IPS-NIHi7 (cell line): ENCODE measurements at regions not wholly inside any gene's neighbourhood (a gene's known extent, or its start where the extent isn't known, plus 50 kb on each side); places are given as distances from the start of the nearest gene placed in this dataset.
"Not testable (repeated sequence)": the region's sequence is repeated elsewhere in the genome, so short reads cannot be mapped to it uniquely, and the experiment has no call there.

ENCODE experiments used
- DNase-seq: peaks from one replicate; pipeline ENCODE4 v3.0.0; 2012; ENCODE audit warnings: mixed read lengths; ENCODE audit errors: extremely low spot score

- no peak for DNase-seq
These were observed 55.0 kb downstream of the OXSM start for GRCh38 chr3:25844891-25845290.

- no peak for DNase-seq
These were observed 56.4 kb downstream of the OXSM start for GRCh38 chr3:25846282-25846681.

GRCh38 chr3:25849091-25849490 lies 59.2 kb downstream of the OXSM start:
- DNase-seq, result no peak

GRCh38 chr3:25849641-25850385 lies 59.9 kb downstream of the OXSM start:
- peak; percentile 18 for DNase-seq

DNA sequence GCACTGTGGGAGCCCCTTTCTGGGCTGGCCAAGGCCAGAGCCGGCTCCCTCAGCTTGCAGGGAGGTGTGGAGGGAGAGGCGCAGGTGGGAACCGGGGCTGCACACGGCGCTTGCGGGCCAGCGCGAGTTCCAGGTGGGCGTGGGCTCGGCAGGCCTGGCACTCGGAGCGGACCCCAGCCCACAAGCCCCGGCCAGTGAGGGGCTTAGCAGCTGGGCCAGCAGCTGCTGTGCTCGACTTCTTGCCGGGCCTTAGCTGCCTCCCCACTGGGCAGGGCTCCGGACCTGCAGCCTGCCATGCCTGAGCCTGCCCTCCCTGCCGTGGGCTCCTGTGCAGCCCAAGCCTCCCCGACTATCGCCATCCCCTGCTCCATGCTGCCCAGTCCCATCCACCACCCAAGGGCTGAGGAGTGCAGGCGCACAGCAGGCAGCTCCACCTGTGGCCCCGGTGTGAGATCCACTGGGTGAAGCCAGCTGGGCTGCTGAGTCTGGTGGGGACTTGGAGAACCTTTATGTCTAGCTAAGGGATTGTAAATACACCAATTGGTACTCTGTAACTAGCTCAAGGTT lies 61.9 kb downstream of the OXSM start:
- DNase-seq, result not testable (repeated sequence)

- no peak for DNase-seq
These were observed 64.3 kb downstream of the OXSM start for GRCh38 chr3:25854214-25854613.

DNA sequence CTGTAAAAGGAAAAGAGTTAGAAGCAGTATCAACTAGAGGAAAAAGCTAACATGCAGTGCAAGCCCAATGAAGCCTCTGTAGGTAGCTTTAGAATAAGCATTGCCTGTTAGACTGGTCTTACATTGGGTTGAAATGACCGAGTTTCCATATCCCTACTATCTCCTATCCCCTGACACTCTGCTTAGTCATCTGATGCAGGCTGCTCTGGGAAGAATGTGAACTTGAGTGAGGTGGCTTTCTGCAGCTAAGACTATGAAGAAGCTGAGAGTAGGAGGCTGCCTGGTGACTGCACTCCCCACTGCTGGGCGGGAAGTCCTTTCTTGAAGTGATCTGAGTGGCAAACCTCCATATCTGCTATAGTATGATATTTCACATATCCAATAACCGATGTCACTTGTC lies 64.7 kb downstream of the OXSM start:
- DNase-seq, result peak; percentile 16

DNA sequence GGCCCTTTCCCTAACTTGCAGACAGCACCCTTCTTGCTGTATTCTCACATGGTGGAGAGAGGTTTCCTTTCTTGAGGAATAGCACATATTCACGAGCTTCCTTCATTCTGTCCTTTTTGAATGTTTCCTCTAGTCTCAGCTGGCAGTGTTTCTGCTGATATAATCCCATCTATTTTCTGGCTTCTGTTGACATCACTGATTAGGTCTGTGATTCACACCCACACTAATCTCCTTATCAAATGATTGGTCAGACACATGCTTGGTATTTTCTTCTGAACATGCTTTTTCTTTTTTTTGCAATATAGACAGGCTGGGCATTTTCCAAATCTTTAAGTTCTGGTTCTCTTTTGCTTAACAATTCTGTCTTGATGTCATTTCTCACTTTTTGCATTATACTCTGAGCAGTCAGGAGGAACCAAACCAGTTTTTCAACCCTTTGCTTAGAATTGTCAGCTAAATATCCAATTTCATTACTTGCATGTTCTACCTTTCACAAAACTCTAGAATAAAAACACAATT lies 65.4 kb downstream of the OXSM start:
- no peak for DNase-seq

GRCh38 chr3:25856902-25857518 lies 67.1 kb downstream of the OXSM start:
- DNase-seq, result peak; percentile 51

DNA sequence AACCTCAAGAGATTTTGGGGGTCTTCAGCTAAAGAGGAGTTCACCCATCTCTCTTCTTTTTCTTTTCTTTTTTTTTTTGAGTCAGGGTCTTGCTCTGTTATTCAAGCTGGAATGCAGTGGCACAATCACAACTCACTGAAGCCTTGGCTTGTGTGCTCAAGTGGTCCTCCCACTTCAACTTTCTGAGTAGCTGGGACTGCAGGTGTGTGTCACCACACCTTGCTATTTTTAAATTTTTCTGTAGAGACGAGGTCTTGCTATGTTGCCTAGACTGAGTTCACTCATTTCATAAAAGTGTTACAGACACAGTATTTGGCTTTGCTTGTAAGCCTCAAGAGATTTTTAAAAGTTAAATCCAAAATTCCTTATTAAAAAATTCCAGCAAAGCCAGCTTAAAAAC lies 71.7 kb downstream of the OXSM start:
- no peak for DNase-seq

DNA sequence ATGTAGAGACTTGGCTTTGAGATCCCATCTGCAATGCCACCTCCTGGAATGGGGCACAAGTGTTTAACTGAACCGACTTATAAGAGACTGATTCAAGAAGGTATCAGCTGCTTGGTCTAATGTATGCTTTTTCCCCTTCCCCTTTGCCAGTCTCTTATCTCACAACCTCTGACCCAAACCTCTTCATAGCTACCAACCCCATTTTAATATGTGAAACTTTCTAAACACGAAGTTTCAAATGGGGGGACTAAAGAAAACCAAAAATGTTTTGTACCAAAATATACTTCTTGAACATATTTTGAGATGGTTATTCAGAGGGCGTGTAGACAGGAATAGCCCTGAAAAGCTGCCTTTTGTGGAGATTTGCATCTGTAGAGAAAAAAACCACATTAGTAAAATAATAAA lies 73.1 kb downstream of the OXSM start:
- no peak for DNase-seq

GRCh38 chr3:25863416-25863959 lies 73.6 kb downstream of the OXSM start:
- DNase-seq, result no peak

- no peak for DNase-seq
These were observed 80.6 kb downstream of the OXSM start for GRCh38 chr3:25870452-25870851.

DNA sequence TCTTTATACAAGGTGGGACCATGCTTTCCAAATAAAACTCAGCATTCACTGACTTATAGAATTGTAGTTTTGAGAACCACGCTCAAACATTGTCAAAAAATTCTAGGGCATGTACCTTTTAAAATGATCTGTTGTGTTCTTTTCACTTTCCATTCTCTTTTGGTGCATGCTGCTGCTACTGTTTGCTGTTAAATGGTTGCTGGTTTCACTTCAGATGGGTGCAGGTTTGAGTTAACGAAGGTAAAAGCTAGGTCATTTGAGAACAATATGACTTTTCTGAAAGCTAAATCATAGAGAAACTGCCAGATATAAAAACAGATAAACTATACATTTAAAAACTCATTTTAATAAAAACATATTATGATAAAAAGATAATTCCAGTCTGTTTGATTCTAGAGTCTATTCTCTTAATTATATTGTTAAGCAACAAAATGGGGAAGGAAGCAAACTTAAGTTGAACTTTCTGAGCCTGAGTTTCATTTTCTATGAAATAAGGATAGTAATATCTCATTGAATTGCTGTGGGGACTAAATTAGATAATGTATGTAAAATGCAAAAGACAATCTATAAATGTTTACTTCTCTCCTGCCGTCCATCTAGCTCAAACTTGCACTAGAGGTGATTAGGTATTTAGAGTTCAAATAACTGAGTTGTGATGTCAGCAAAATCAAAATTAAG lies 82.4 kb downstream of the OXSM start:
- no peak for DNase-seq

DNA sequence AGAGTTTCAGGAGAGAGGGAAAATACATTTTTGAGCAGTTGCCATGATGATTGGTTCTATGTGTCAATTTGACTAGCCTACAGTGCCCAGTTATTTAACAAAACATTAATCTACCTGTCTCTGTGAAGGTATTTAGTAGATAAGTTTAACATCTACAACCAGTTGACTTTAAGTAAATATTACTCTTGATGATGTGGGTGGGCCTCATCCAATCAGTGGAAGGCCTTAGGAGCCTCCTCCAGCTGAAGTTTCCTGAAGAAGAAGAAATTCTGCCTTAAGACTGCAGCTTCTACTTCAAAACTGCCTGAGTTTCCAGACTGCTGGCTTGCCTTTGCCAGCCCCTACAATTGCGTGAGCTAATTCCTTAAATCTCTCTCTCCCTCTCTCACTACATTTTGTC lies 93.6 kb downstream of the OXSM start:
- DNase-seq, result no peak

DNA sequence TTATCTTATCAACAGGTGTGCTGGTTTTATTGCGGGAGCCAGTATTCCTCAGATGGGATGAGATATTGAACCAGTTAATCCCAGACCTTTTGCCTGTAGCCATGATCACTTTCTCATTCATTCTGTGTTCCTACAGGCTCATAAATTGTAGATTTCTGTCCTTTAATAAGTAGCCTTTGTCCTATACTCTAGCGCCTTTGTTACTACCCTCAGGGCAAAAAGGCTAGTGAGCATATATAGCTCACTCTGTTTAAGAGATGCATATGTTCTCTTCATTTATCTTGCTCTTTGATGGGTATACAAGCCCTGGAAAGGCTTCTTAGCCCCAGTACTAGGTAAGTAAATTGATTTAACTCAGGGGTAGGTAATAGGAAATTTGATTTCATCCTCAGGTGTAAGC lies 95.1 kb downstream of the OXSM start:
- DNase-seq, result no peak

DNA sequence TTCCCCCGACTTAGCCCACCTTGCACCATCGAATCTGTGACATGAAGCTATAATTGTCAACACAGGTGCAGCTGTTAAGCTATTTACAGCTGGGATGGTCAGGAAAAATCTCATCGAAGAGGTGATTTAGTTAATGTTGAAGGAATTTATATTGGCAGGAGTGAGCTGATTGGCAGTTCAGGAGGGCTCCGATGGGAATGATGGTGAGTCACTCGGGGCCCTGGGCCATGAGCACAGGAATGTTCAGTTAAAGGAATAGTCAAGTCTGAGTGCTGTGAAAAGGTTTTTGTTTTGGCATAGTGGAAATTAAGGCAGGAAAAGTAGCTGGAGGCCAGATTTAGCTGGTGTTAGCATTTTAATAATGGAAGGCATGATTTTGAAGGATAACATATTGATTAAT lies 95.7 kb downstream of the OXSM start:
- DNase-seq, result peak; percentile 22

DNA sequence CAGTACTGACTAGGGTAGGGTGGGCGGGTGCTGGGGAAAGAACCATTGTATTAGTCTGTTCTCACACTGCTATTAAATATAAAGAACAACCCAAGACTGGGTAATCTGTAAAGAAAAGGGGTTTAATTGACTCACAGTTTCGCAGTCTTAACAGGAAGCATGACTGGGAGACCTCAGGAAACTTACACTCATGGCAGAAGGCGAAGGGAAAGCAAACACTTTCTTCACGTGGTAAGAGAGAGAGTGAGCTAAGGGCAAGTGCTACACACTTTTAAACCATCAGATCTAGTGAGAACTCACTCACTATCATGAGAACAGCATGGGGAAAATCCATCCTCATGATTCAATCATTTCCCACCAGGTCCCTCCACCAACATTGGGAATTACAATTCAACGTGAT lies 98.0 kb downstream of the OXSM start:
- DNase-seq, result no peak

- DNase-seq, result no peak
These were observed 99.1 kb downstream of the OXSM start for GRCh38 chr3:25888892-25889524.

DNA sequence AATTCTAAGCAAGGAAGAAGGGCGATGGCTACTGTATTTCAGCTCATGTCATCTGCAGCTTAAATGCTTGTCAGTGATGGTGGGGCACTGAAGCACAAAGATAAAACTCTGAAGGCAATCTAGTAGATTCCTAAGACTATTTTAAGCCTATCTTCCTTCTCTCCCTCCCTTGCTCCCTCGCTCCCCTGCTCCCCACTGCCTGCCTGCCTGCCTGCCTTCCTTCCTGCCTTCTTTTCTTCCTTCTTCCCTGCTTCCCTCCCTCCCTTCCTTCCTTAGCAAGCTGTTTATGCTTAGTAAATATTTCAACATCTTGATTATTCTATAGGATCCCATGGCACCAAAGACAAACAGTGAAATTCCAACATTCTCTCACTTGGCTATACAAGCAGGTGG lies 99.6 kb downstream of the OXSM start:
- no peak for DNase-seq

GRCh38 chr3:25894101-25894500 lies 104.2 kb downstream of the OXSM start:
- DNase-seq, result no peak

- DNase-seq, result no peak
These were observed 105.1 kb downstream of the OXSM start for GRCh38 chr3:25895031-25895430.
